Smooth muscle cell (in vitro differentiated cells): ENCODE measurements at regions not wholly inside any gene's neighbourhood (a gene's known extent, or its start where the extent isn't known, plus 50 kb on each side); places are given as distances from the start of the nearest gene placed in this dataset.

Source experiments
- DNase-seq: peaks from one replicate; lab custom pipeline; 2025; ENCODE audit not compliant: unreplicated experiment; lab: John Stamatoyannopoulos, UW
- H2AFZ ChIP-seq: fragments of 200-600 bp; sonication (generic); 2 replicates; pipeline ENCODE4 v1.6.0; 2016; ENCODE audit warnings: antibody characterized with exemption, low read depth, mild to moderate bottlenecking
- H3F3A ChIP-seq: fragments of 200-600 bp; sonication (generic); 2 replicates; pipeline ENCODE4 v1.6.0; 2017; ENCODE audit warnings: antibody characterized with exemption, low read depth
- H3K27ac ChIP-seq: fragments of 200-600 bp; sonication (generic); 2 replicates; pipeline ENCODE4 v1.5.1; 2016; ENCODE audit warnings: low read depth, mild to moderate bottlenecking
- H3K27me3 ChIP-seq: fragments of 200-600 bp; sonication (generic); 2 replicates; pipeline ENCODE4 v1.6.1; 2016; ENCODE audit warnings: low read depth, mild to moderate bottlenecking
- H3K36me3 ChIP-seq: fragments of 200-600 bp; sonication (generic); 2 replicates; pipeline ENCODE4 v1.5.1; 2016; ENCODE audit warnings: low read depth
- H3K4me1 ChIP-seq: fragments of 200-600 bp; sonication (generic); 2 replicates; pipeline ENCODE4 v1.5.1; 2016; ENCODE audit warnings: low read depth
- H3K4me2 ChIP-seq: fragments of 200-600 bp; sonication (generic); 2 replicates; pipeline ENCODE4 v1.6.0; 2016; ENCODE audit warnings: mild to moderate bottlenecking
- H3K4me3 ChIP-seq: fragments of 200-600 bp; sonication (generic); 2 replicates; pipeline ENCODE4 v1.5.1; 2016; ENCODE audit warnings: mild to moderate bottlenecking
- H3K79me2 ChIP-seq: fragments of 200-600 bp; sonication (generic); 2 replicates; pipeline ENCODE4 v1.6.0; 2016; ENCODE audit warnings: low read depth, mild to moderate bottlenecking
- H3K9ac ChIP-seq: fragments of 200-600 bp; sonication (generic); 2 replicates; pipeline ENCODE4 v1.6.0; 2016; ENCODE audit warnings: low read depth
- H3K9me3 ChIP-seq: fragments of 200-600 bp; sonication (generic); replicated peaks from 2 replicates; pipeline ENCODE4 v1.5.1; 2016; ENCODE audit warnings: low read depth
- H4K20me1 ChIP-seq: fragments of 200-600 bp; sonication (generic); 2 replicates; pipeline ENCODE4 v1.6.0; 2016; ENCODE audit warnings: low read depth
- WGBS: methylation state at CpG from one replicate; pipeline ENCODE4 v1.1.7; 2016; ENCODE audit warnings: low lambda C conversion rate; 5-methylcytosine and 5-hydroxymethylcytosine counted together
- TF ChIP-seq, protein P1 (sequence below): fragments of 200-600 bp; sonication (generic); IDR thresholded peaks from 2 replicates; pipeline ENCODE4 v1.5.1; 2017; ENCODE audit warnings: borderline replicate concordance, mild to moderate bottlenecking, antibody characterized with exemption; ENCODE audit not compliant: insufficient read depth, poor library complexity, severe bottlenecking

DNA sequence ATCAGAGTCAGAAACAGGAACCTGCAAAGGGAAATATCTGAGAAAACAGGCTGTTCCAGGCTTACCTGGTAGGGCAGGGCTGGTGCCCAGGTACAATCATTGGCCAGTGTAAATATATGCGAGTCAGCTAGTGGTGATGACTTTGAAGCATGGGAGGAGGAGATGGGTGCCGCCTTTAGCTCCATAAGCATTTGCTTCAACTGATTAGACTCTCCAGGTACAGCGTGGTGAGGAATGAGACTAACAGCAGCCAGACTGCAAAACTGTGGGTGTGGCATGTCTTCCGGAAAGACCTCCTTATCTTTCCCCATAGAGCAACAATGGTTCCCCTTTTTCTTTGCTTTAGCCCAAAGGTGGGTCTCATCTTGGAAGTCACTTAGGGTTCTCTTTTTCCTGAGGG is 137.2 kb downstream of the LRIG2 start:
- H3K4me2 ChIP-seq: no peak overlapping the region
- H3K36me3 ChIP-seq: no peaks in the 10 kb centered on the region
- H2AFZ ChIP-seq: no peak overlapping the region
- 70% methylated on average over 4 of the region's 4 CpGs for WGBS
- no peak overlapping the region for H3K9ac ChIP-seq
- no peak overlapping the region for H3K27ac ChIP-seq
- H3F3A ChIP-seq: no peaks in the 10 kb centered on the region
- H3K4me1 ChIP-seq: no peaks in the 10 kb centered on the region
- no peaks in the 10 kb centered on the region for H4K20me1 ChIP-seq
- TF ChIP-seq, protein P1, sequence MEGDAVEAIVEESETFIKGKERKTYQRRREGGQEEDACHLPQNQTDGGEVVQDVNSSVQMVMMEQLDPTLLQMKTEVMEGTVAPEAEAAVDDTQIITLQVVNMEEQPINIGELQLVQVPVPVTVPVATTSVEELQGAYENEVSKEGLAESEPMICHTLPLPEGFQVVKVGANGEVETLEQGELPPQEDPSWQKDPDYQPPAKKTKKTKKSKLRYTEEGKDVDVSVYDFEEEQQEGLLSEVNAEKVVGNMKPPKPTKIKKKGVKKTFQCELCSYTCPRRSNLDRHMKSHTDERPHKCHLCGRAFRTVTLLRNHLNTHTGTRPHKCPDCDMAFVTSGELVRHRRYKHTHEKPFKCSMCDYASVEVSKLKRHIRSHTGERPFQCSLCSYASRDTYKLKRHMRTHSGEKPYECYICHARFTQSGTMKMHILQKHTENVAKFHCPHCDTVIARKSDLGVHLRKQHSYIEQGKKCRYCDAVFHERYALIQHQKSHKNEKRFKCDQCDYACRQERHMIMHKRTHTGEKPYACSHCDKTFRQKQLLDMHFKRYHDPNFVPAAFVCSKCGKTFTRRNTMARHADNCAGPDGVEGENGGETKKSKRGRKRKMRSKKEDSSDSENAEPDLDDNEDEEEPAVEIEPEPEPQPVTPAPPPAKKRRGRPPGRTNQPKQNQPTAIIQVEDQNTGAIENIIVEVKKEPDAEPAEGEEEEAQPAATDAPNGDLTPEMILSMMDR: no peak
- no peak overlapping the region for H3K4me3 ChIP-seq
- no peaks in the 10 kb centered on the region for H3K27me3 ChIP-seq
- DNase-seq: no peak
- no peaks in the 10 kb centered on the region for H3K9me3 ChIP-seq
- no peaks in the 10 kb centered on the region for H3K79me2 ChIP-seq

DNA sequence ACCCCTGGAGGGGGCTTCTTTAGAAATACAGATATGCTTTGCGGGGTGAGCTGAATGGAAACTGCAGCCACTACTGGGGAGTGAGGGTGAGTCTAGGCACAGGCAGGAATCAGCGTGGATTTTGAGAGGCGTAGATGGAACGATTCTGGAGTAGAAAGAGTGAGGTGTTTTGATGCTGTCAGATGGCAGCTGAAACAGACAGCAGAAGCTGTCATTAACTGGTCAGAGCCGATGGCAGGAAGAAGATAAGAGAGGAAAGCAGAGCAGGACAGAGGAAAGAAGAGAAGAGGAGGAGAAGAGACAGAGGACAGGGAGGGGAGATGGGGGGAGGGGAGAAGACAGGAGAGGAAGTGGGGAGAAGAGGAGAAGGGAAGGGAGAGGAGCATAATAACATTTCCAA is 138.5 kb downstream of the LRIG2 start:
- WGBS: 42% methylated on average over 5 of the region's 5 CpGs
- Histone ChIP-seq H2AFZ (no peak overlapping the region), H3K9ac (no peak overlapping the region), H3K27me3 (no peaks in the 10 kb centered on the region), H3K9me3 (no peaks in the 10 kb centered on the region), H3K4me1 (no peaks in the 10 kb centered on the region), H4K20me1 (no peaks in the 10 kb centered on the region), H3K36me3 (no peaks in the 10 kb centered on the region), H3F3A (no peaks in the 10 kb centered on the region), H3K79me2 (no peaks in the 10 kb centered on the region), H3K4me3 (no peak overlapping the region), H3K27ac (no peak overlapping the region), H3K4me2 (no peak overlapping the region)
- no peak for DNase-seq
- TF ChIP-seq, protein P1: no peak

DNA sequence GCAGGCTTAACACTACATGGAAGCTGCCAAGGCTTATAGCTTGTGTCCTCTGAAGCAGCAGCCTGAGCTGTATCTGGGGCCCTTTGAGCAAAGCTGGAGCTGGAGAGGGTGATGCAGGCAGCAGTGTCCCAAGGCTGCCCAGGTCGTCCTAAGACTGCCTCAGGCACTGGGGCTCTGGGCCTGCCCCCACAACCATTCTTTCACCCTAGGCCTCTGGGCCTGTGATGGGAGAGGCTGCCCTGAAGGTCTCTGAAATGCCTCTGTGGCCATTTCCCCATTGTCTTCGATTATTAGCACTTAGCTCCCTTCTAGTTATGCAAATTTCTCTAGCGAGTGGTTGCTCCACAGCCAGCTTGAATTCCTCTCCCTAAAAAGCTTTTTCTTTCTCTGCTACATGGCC is 142.0 kb downstream of the LRIG2 start:
- no peaks in the 10 kb centered on the region for H3K9me3 ChIP-seq
- 83% methylated on average over 3 of the region's 3 CpGs for WGBS
- H3K4me2 ChIP-seq: no peak overlapping the region
- TF ChIP-seq, protein P1: no peak
- no peak overlapping the region for H3K27ac ChIP-seq
- no peak overlapping the region for H3K9ac ChIP-seq
- no peak overlapping the region for H3K4me3 ChIP-seq
- H3K27me3 ChIP-seq: no peaks in the 10 kb centered on the region
- H3K36me3 ChIP-seq: no peaks in the 10 kb centered on the region
- peaks cover 7% of the 10 kb centered on the region for H3K4me1 ChIP-seq
- no peaks in the 10 kb centered on the region for H4K20me1 ChIP-seq
- no peaks in the 10 kb centered on the region for H3K79me2 ChIP-seq
- DNase-seq: no peak
- H3F3A ChIP-seq: peaks cover 3% of the 10 kb centered on the region
- H2AFZ ChIP-seq: no peak overlapping the region

DNA sequence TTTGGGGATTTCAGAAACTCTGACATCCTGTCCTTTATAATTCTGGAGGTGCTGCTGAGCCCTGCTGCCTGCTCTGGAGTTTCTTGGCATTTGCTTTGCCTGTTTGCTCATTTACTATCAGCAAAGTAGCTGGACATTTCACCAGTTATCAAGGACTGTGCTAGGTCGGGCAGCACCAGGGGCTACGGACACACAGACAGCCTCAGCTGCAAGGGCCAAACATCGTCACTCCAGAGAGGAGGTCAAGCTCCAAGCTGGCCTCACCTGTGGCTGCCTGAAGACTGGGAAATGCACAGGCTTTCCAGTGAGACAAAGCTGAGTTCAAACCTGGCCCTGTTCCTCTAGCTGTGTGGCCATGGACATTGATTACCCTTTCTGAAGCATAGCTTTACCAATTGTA is 143.7 kb downstream of the LRIG2 start:
- no peak for DNase-seq
- Histone ChIP-seq H3K27ac (no peak overlapping the region), H3K4me1 (peaks cover 7% of the 10 kb centered on the region), H3F3A (peaks cover 3% of the 10 kb centered on the region), H3K27me3 (no peaks in the 10 kb centered on the region), H3K79me2 (no peaks in the 10 kb centered on the region), H3K9me3 (no peaks in the 10 kb centered on the region), H2AFZ (no peak overlapping the region), H3K9ac (no peak overlapping the region), H3K4me3 (no peak overlapping the region), H4K20me1 (no peaks in the 10 kb centered on the region), H3K36me3 (no peaks in the 10 kb centered on the region), H3K4me2 (no peak overlapping the region)
- WGBS: 92% methylated on average over 3 of the region's 3 CpGs
- TF ChIP-seq, protein P1: no peak
